ENCODE measurements at regions not wholly inside any gene's neighbourhood (a gene's known extent, or its start where the extent isn't known, plus 50 kb on each side); places are given as distances from the start of the nearest gene placed in this dataset.

- H3K27ac ChIP-seq, result no peak overlapping the region
- H3K4me1 ChIP-seq, result no peaks in the 10 kb centered on the region
- no peak overlapping the region for H3K9ac ChIP-seq
- no peak for TF ChIP-seq Cebpa-rat (IDR thresholded peaks at IDR 0.05)
- H3K4me2 ChIP-seq, result no peak overlapping the region
- no peaks in the 10 kb centered on the region for H3K36me3 ChIP-seq
- no peaks in the 10 kb centered on the region for H4K20me1 ChIP-seq
- no peaks in the 10 kb centered on the region for H3K9me3 ChIP-seq
- H3K27me3 ChIP-seq, result no peaks in the 10 kb centered on the region
- H3K4me3 ChIP-seq, result no peak overlapping the region
Observed at GRCh38 chr7:51528172-51528571, 211.6 kb upstream of the COBL start.

GRCh38 chr7:51521694-51522312 is 205.2 kb upstream of the COBL start:
- Histone ChIP-seq H3K9ac (no peak overlapping the region), H3K9me3 (no peaks in the 10 kb centered on the region), H3K27ac (no peak overlapping the region), H3K4me2 (no peak overlapping the region), H3K4me3 (no peak overlapping the region), H3K36me3 (no peaks in the 10 kb centered on the region), H3K27me3 (no peaks in the 10 kb centered on the region), H3K4me1 (no peaks in the 10 kb centered on the region), H4K20me1 (no peaks in the 10 kb centered on the region)
- no peak for TF ChIP-seq Cebpa-rat (IDR thresholded peaks at IDR 0.05)

GRCh38 chr7:51521054-51521453 is 204.4 kb upstream of the COBL start:
- no peaks in the 10 kb centered on the region for H3K36me3 ChIP-seq
- no peaks in the 10 kb centered on the region for H3K4me1 ChIP-seq
- no peak overlapping the region for H3K4me2 ChIP-seq
- no peak for TF ChIP-seq Cebpa-rat (IDR thresholded peaks at IDR 0.05)
- H4K20me1 ChIP-seq, result no peaks in the 10 kb centered on the region
- no peaks in the 10 kb centered on the region for H3K27me3 ChIP-seq
- no peaks in the 10 kb centered on the region for H3K9me3 ChIP-seq
- H3K27ac ChIP-seq, result no peak overlapping the region
- H3K9ac ChIP-seq, result no peak overlapping the region
- no peak overlapping the region for H3K4me3 ChIP-seq

GRCh38 chr7:51518646-51519045 is 202.0 kb upstream of the COBL start:
- no peaks in the 10 kb centered on the region for H4K20me1 ChIP-seq
- H3K9ac ChIP-seq, result no peak overlapping the region
- no peaks in the 10 kb centered on the region for H3K27me3 ChIP-seq
- no peak overlapping the region for H3K4me3 ChIP-seq
- TF ChIP-seq Cebpa-rat (IDR thresholded peaks at IDR 0.05), result no peak
- no peak overlapping the region for H3K4me2 ChIP-seq
- no peaks in the 10 kb centered on the region for H3K36me3 ChIP-seq
- no peaks in the 10 kb centered on the region for H3K4me1 ChIP-seq
- H3K27ac ChIP-seq, result no peak overlapping the region
- peaks cover 4% of the 10 kb centered on the region; the same call in 1 of the 2 replicates for H3K9me3 ChIP-seq

- Histone ChIP-seq H3K9ac (no peak overlapping the region), H3K9me3 (peaks cover 4% of the 10 kb centered on the region; the same call in 1 of the 2 replicates), H3K27ac (no peak overlapping the region), H4K20me1 (no peaks in the 10 kb centered on the region), H3K36me3 (no peaks in the 10 kb centered on the region), H3K27me3 (no peaks in the 10 kb centered on the region), H3K4me2 (no peak overlapping the region), H3K4me3 (no peak overlapping the region), H3K4me1 (no peaks in the 10 kb centered on the region)
- no peak for TF ChIP-seq Cebpa-rat (IDR thresholded peaks at IDR 0.05)
Observed at GRCh38 chr7:51517187-51517586, 200.6 kb upstream of the COBL start.

GRCh38 chr7:51501620-51502019 is 185.0 kb upstream of the COBL start:
- no peaks in the 10 kb centered on the region for H3K4me1 ChIP-seq
- H4K20me1 ChIP-seq, result no peaks in the 10 kb centered on the region
- no peak overlapping the region for H3K27ac ChIP-seq
- H3K4me2 ChIP-seq, result no peak overlapping the region
- no peak overlapping the region for H3K4me3 ChIP-seq
- TF ChIP-seq Cebpa-rat (IDR thresholded peaks at IDR 0.05), result no peak
- H3K9me3 ChIP-seq, result no peaks in the 10 kb centered on the region
- H3K27me3 ChIP-seq, result no peaks in the 10 kb centered on the region
- no peaks in the 10 kb centered on the region for H3K36me3 ChIP-seq
- no peak overlapping the region for H3K9ac ChIP-seq

- TF ChIP-seq Cebpa-rat (IDR thresholded peaks at IDR 0.05), result no peak
- no peak overlapping the region for H3K27ac ChIP-seq
- H4K20me1 ChIP-seq, result no peaks in the 10 kb centered on the region
- H3K4me2 ChIP-seq, result no peak overlapping the region
- no peaks in the 10 kb centered on the region for H3K4me1 ChIP-seq
- no peaks in the 10 kb centered on the region for H3K36me3 ChIP-seq
- no peak overlapping the region for H3K4me3 ChIP-seq
- no peak overlapping the region for H3K9ac ChIP-seq
- no peaks in the 10 kb centered on the region for H3K27me3 ChIP-seq
- H3K9me3 ChIP-seq, result no peaks in the 10 kb centered on the region
Observed at GRCh38 chr7:51482976-51483375, 166.4 kb upstream of the COBL start.

- H3K4me1 ChIP-seq, result no peaks in the 10 kb centered on the region
- H3K4me3 ChIP-seq, result no peak overlapping the region
Observed at GRCh38 chr7:51481421-51481820, 164.8 kb upstream of the COBL start.

GRCh38 chr7:51477819-51478218 is 161.2 kb upstream of the COBL start:
- Histone ChIP-seq H3K9me3 (no peaks in the 10 kb centered on the region), H3K27me3 (no peaks in the 10 kb centered on the region), H3K4me1 (no peaks in the 10 kb centered on the region), H3K36me3 (no peaks in the 10 kb centered on the region), H3K4me2 (no peak overlapping the region), H3K9ac (no peak overlapping the region), H3K27ac (no peak overlapping the region), H3K4me3 (no peak overlapping the region), H4K20me1 (no peaks in the 10 kb centered on the region)
- TF ChIP-seq Cebpa-rat (IDR thresholded peaks at IDR 0.05), result no peak

More at GRCh38 chr7:51481421-51481820, 164.8 kb upstream of the COBL start:
- H4K20me1 ChIP-seq, result no peaks in the 10 kb centered on the region
- no peaks in the 10 kb centered on the region for H3K36me3 ChIP-seq
- H3K27me3 ChIP-seq, result no peaks in the 10 kb centered on the region
- no peaks in the 10 kb centered on the region for H3K9me3 ChIP-seq
- no peak for TF ChIP-seq Cebpa-rat (IDR thresholded peaks at IDR 0.05)
- no peak overlapping the region for H3K4me2 ChIP-seq
- H3K27ac ChIP-seq, result no peak overlapping the region
- H3K9ac ChIP-seq, result no peak overlapping the region

- Histone ChIP-seq H3K9ac (no peak overlapping the region), H3K27ac (no peak overlapping the region), H4K20me1 (no peaks in the 10 kb centered on the region), H3K27me3 (no peaks in the 10 kb centered on the region), H3K4me2 (no peak overlapping the region), H3K4me1 (no peaks in the 10 kb centered on the region), H3K9me3 (no peaks in the 10 kb centered on the region), H3K4me3 (no peak overlapping the region), H3K36me3 (no peaks in the 10 kb centered on the region)
- TF ChIP-seq Cebpa-rat (IDR thresholded peaks at IDR 0.05), result no peak
Observed at GRCh38 chr7:51477323-51477722, 160.7 kb upstream of the COBL start.

GRCh38 chr7:51476026-51476425 is 159.4 kb upstream of the COBL start:
- no peaks in the 10 kb centered on the region for H3K36me3 ChIP-seq
- H3K9ac ChIP-seq, result no peak overlapping the region
- no peaks in the 10 kb centered on the region for H3K27me3 ChIP-seq
- H3K9me3 ChIP-seq, result no peaks in the 10 kb centered on the region
- no peaks in the 10 kb centered on the region for H4K20me1 ChIP-seq
- H3K4me1 ChIP-seq, result no peaks in the 10 kb centered on the region
- H3K4me3 ChIP-seq, result no peak overlapping the region
- no peak overlapping the region for H3K27ac ChIP-seq
- no peak overlapping the region for H3K4me2 ChIP-seq
- TF ChIP-seq Cebpa-rat (IDR thresholded peaks at IDR 0.05), result no peak
